ENCODE measurements at regions not wholly inside any gene's neighbourhood (a gene's known extent, or its start where the extent isn't known, plus 50 kb on each side); places are given as distances from the start of the nearest gene placed in this dataset.

DNA sequence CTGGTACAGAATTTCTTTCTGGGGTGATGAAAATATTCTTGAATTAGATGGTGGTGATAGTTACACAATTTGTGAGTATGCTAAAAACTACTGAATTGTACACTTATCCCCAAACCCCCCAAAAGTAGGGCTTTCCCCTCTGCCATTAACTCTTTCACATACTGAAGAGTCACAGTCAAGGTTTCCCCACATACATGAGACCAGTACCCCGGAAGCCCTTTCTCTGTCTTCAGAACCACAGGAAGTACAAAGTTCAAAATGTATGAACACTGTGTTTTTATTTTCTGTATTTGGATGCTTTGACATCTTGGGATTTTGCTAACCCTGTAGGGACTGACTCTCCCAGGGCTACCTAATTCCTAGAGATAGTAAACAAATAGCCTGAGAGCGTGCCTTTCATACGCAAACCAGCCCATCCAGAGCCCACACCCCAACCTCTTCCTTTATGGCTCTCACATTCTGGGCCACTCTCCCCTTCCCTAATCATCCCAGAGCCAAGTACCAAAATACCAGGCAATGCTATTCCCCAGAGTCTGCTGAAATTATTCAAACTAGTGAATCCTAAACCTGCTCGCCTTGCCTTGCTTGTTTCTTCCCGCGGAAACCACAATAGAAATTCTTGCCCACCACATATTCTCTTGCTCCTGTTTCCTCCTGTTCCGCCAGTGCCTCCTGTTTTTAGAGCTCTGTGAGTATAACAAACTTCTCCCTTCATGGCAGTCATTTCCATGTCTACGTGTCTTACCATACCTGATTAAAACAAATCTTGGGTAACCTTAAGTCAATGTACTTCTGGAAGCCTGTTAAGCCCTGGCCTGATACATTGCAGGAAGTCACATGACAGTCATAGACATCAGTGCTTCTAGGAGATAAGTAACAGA is 524.8 kb downstream of the FUT8 start:
- DNase-seq, result no peak

DNA sequence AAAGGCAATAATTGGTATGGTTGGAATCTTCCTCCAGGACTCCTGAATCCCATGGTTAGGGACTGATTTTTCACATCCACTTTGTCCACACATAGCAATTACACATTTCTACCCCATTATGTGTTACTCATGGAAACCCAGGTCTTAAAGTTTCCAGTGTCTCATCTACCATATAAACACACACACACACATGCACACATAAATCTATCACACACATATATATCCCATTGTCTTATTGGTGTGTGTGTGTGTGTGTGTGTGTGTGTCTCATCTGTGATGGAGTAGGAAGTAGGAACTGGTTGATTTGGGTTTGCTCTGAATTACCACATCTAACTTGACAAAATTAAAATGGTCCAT is 525.4 kb downstream of the FUT8 start:
- no peak for DNase-seq

DNA sequence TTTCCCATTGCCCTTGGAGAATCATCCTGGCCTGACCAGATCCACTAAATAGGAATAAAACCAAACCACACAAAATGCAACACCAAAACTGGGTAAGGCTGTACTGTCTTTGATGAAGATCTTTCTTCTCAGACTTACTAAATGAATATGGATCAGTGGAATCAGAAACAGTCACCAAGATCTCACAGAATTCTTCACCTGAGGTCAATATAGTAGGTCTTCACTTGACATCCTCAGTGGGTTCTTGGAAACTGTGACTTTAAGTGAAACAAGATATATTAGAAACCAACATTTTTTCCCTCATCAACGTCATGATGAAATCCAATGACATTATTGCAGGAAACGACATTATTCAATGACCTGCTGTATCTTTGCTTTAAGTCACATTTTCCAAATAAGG is 526.2 kb downstream of the FUT8 start:
- DNase-seq, result no peak

DNA sequence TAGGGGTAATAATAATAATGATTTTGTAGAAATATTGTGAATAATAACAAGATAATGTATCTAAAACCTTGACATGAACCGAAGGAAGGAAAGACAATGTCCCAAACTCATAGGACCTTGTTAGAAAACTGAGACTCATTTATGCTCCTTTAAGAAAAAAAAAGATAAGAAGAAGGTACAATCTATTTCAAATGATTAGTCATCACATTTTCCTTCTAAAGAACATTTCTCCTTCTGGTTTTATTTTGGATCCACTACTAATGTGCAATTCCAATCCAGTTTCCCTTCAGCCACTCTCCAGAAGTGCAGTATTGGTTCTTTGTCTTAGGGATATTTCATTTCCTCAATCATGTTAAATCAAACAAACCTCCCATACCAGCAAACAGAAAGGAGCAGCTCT is 526.7 kb downstream of the FUT8 start:
- no peak for DNase-seq

DNA sequence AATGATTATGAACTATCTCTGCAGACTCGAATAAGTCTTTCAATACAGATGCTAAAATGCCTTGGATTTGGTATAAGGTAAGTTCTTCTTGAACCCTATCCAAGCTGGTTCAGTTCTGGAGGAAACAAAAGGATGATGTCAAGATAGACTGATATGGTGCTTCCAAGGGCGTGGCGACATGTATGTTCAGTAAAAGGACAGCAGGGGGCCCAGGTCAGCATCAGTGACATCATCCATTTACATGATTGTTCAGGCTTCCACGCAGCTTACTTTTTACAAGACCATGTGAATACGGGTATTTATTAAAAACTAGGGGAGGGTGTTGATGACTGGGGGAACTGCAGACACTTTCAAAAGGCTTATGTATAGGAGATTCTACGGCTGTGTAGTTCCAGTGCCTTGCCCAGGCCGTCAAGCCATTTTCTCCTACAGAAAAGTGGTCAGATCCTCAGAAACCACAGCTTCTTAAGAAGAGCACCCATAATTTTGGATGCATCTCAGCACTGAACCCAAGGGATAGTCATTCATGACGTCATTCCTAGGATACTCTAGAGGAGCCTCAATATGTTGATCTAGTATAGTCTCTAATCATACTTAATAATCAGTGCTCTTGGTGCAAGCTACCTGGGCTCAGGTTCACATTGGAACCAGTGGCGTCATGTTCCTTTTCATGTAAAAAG is 527.7 kb downstream of the FUT8 start:
- DNase-seq, result no peak

DNA sequence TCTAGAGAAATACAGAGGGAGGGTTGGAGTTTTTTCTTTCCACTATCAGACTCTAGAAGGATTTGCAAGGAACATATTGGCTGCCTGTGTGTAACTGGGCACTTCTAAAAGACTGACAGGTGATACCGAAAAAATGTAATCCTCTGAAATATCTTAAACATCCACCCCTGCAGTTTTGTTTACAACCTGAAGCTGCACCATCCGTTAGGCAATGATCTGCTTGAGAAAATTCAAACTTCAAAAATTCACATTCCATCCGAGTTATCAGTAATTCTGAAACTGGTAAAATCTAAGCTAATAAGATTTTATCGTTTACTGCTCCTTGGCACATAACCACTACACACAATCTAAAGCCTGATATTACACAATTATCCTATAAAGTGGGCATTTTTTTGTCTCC is 528.6 kb downstream of the FUT8 start:
- DNase-seq, result no peak

DNA sequence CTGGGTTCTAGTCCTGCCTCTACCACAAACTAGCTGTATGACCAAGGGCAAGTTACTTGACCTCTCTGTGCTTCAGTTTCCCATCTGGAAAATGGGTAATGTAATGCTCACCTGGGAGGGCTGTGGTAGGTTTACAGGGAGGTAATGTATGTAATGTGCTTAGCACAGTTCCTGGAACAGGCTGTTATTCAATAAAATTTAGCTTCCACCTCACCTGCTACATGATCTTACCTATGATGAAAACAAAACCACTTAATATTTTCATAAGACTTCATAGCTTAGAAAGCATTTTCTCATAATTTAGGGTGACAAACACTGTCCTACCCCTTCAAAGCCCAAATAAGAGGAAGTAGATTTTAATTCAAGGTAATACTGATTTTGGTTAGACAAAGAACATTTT is 530.6 kb downstream of the FUT8 start:
- no peak for DNase-seq

DNA sequence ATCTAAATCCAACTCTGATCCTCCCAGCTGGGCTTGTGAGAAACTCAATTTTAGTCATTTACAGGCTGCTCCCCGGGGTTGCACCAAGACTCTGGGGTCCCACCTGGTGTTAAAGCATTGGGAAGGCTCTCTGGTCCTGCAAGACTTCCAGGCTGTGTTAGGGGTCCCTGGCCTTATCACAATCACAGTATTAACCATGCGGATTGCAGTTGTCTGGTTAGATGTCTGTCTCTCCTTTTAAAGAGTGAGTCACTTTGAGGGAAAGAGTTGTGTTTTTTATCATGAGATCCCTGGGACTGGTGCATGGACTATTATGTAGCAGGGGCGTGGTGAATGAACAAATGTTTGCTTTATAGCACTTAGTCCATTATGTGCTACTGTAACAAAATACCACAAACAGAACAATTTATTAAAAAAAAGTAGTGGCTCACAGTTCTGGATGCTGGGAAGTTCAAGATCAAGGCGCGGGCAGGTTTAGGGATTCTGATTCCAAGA is 531.4 kb downstream of the FUT8 start:
- DNase-seq, result no peak

DNA sequence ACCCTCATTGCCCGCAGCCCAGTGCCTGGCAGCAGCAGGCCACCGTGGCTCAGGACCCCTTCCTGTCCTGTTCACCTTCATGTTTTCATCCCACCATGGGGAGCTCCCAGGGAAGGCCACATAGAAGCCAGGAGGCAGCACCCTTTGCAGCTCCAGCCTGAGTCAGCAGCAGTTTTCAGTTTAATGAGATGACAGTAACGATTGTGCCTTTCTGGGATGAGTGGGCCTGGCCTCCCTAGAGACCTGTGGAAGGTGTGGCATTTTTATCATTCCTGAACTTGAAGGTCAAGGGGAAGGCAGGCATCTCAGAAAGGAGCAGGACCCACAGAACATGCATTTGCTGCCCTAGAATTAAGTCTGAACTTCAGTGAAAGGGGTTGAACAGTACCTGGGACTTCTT is 532.8 kb downstream of the FUT8 start:
- DNase-seq, result no peak

DNA sequence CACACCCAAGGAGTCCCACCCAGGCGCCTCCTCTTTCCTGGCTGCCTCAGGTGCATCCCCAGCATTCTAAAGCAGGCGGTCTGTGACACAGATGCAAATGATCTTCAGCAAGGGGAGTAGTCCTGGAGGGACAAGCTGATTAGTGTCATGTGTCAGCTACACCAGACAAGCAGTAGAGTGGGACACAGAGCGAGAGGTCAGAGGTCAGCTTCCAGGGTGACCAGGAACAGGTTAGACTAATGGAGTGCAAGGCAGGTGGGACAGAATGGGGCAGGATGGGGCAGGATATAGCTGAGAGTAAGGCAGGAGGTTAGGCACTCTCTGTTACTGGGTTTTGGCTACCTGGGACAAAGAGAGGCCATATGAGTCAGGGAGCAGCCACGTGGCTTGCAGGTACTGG is 534.0 kb downstream of the FUT8 start:
- DNase-seq, result no peak

DNA sequence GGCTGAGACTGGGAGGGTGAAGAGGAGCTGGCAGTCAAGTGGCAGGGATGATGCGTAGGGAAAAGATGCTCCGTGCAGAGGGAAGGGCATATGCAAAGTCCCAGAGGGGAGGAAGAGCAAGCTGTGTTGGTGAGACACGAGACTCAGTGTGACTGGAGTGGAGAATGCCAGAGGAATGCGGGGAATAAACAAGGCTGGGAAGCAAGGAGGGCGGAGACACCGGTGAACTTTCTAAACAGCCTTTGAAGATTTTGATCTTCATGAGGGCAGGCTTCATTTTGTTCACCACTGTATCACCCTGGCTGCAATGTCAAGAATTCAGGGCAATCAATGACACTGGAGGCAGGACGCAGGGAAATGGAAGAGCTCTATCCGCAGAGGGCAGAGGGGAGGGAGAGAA is 535.8 kb downstream of the FUT8 start:
- DNase-seq, result no peak

DNA sequence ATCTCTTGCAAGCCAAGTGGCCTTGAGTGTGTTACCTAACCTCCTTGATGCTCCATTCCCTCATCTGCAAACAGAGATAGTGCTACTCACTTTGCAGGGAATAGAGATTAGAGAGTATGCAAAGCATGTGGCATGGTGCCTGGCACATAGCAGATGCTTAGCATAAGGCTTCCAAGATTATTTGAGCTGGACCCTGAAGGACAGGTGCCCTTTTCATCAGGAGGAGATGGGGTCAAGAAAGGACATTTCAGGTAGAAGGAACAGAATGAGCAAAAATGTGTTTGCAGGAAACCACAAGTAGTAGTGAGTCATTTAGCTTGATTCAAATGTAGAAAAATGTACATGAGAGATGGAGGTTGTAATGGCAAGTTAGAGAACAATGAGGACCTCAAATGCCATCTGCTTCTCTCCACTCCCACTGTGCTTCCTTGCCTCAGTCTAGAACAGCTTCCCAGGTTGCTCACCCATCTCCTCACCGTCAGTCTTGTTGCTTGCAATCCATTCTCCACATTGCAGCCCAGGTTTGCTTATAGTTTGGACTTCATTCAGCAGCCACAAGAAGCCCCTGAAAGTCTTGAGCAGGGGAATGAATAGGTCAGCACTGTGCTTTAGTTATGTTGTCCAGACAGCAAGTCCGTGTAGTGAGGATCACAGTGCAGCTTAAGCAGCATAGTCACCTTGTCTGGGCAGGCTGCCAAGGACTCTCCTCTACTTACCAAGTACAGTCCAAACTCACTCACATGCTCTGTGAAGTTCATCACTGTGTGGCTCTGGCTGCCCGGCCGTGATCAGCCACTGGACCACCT is 536.3 kb upstream of the CCDC196 start:
- DNase-seq, result no peak

DNA sequence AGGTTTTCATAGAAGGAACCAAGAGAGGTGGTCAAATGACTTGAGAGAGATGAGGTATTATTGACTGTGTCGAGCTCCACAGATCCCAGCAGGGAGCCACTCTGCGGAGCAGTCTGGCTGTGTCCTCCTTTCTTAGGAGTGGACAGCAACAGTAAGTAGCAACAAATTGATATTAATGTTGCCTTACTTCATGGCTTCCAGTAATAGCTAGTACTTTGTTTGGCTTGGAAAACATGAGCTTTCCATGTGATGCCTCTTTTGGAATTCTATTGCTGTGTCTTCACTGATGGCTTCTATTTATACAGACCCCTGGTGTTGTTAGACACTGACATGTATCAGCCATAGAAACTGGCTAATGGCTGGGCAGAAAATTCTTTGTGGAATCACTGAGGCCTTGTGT is 531.2 kb upstream of the CCDC196 start:
- DNase-seq, result no peak

DNA sequence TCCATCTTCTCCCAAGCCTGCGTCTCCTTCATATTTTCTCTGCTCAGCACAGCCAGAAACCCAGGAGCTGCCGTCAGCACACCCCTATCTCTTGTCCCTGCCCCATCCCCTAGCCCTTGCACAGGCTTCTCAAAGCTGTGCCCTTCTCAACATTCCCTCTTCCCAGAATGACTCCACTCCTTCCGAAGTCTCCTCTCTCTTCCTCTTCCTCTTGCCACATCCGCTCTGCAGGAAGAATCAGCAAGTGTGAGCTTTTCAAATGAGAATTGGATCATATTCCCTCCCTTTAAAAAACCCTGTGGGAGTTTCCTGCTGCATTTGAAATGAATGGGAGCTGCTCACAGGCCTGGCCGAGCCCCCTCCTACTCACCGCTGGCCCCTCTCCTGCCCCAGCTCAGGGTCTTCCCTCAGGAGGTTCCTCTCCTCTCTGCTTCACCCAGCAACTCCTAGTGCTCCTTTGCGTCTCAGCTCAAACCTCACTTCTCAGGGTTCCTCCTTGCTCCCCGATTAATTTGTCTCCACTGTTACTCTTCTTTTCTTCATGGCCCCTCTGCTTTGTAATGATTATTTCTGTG is 528.5 kb upstream of the CCDC196 start:
- no peak for DNase-seq

DNA sequence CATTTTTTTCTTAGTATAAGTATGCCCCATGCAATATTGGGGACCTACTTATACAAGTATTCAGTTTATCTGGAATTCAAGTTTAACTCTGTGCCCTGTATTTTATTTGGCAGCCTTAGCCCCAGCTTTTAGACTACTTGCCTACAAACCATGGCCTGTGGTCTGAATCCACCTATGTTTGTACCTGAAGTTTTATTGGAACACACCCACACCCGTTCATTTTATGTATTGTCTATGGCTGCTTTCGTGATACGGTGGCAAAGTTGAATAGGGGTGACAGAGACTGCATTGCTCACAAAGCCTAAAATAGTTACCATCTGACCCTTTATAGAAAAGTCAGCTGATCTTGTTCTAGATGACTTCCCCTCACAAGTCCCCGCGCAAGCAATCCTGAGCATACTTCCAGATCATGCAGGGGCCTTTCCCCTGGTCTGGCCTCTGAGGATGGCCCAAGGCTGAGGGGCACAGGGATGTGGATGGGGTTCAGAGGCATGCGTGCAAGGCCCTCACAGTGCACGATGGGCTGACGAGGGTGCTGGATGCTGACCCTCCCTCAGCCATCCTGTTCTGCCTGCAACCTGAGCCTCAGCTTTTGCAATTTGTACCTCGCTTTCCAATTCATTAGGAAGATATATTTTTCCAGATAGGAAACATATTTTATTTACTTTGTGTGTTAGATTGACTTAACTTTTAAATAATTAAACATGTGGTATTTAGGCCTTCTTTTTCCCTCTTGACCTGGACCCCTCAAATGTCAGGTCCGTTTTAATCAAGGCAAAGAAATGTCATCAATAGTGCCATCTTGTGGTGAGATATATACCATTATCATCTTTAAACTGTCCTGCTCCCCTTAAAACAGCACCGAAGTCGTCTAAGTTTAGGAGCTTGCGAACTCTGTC is 527.3 kb upstream of the CCDC196 start:
- no peak for DNase-seq

DNA sequence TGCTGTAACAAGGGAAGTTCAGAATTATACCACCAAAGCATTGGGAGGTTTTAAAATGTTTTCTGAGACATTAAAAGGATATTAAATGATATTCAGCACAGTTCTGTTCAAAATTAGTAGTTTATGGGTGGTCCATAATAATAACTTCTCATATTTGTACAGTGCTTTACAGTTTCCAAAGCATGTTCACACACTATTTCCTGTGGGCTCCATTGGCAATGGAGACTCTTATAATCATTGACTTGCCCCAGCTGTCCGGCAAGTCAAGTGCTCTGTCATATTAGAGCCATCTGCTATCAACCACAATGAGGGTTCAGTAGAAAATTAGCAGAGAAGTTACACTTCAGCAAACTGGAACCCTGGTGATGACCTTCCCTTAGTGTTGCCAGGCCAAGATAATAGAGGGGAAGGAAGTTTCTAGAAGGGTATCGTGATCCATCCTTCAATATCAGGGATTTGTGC is 526.6 kb upstream of the CCDC196 start:
- no peak for DNase-seq

DNA sequence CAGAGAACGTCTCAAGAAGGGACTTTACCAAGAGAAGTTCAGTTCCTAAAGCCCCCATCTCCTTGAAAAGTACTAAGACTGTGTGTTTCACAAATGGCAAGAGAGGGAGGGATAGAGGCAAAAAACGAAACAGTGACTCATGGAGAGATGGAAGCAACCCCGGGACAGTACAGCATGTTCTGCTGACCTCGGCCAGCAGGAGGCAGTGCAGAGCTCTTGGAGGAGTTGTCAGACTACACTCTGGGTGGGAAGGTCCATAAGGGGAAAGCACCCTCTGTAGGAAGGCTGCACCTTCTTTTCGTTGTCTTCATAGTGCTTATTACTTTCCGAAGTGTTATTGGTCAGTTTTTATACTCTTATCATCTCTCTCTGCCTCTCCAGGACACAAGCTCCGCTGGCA is 525.2 kb upstream of the CCDC196 start:
- DNase-seq, result no peak

DNA sequence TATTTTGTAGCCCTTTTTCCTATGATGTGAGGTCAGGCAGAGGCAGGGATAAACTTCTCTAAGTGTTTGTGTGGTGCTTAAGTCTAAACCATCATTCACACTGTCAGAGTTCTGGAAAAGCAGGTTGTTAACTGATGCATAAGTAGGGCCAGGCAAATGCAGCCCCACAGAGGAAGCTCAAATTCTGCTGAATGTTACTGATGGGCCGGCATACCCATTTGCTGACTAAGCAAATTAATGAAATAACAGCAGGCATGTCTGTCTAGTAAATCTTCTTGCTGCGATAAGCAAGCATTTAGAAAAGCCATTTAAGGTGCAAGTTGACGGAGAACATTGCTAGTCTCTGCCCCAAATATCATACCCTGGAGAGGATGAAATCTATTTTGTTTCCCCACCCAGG is 523.2 kb upstream of the CCDC196 start:
- no peak for DNase-seq

DNA sequence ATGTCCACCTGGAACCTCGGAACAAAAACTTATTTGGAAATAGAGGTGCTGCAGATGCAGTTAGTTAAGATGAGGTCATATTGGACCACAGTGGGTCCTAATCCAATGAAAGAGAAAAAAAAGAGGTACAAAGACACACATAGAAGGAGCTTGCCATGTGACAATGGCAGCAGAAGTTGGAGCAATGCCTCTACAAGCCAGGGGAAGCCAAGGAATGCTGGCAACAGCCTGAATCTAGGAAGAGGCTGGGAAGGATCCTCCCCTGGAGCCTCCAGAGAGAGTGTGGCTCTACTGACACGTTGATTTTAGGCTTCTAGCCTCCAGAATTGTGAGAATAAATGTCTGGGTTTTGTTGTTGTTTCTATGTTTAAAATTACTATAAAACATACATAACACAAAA is 521.8 kb upstream of the CCDC196 start:
- no peak for DNase-seq

DNA sequence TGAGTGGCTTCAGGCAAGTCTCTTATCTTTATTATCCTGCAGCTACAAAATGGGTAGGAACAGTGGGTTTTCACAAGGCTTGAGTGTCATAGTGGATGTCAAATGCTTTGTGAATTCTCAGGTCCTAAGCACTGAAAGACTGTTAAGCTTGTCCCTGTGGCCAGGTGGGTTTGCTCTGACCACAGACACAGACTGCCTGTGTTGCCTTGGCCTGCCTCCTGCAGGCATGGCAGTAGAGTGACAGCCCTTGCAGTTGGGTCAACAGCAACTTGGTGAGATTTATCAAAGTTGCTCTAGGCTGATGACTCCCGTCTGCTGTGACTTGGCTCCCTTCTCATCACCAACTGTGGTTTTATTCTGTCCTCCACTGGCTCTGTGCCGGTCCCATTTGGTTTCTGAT is 520.0 kb upstream of the CCDC196 start:
- no peak for DNase-seq

DNA sequence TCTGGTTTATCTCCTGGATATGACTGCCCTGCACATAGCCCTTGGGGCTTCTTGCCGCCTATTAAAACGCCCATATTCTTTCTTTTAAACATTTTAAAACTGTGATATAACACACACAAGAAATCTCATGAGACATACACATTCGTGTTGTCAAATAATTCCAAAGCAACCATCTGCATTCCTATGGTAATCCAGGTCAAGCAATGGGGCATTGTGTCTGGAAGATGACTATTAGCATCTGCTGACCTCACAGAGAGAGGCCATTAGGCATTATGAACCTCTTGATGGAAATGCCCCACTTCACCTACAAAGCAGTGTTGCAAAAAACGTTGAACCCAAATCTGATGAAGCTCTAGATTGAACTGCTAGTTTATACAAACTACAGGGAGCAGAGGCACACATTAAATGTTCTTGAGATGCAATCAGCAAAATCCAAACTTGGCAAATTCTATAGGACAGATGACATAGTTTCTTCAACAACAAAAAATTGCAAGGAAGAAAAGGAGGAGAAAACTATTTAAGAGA is 513.8 kb upstream of the CCDC196 start:
- no peak for DNase-seq

DNA sequence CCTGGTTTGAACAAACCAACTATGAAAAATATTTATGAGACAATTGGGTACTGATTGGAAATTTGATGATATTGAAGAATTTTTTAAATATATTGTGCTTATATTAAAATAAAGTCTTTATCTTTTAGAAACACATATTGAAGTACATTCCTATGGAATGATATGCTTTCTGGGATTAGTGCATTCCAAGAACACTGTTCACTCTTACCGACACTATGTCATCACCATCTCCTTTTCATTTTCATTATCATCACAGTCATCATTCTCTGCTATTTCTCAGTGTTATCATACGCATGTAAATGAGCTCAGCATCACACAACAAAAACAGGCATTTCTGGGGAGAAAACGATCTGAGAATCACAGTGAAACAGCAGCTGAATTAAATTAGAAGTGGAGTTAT is 513.3 kb upstream of the CCDC196 start:
- DNase-seq, result no peak

All from left hindlimb (tissue), 1 donor.